ENCODE measurements at regions not wholly inside any gene's neighbourhood (a gene's known extent, or its start where the extent isn't known, plus 50 kb on each side); places are given as distances from the start of the nearest gene placed in this dataset.

GRCh38 chr11:21965221-21965620 lies 227.7 kb upstream of the ANO5 start:
- TF ChIP-seq CTCF (IDR thresholded peaks at IDR 0.05) = no peak
- TF ChIP-seq POLR2A (IDR thresholded peaks at IDR 0.05) = no peak
- no peak for TF ChIP-seq POLR2AphosphoS5 (IDR thresholded peaks at IDR 0.05; ENCODE audit: insufficient read depth in 1 of 2, low read depth in 1 of 2)

Data from vagina (tissue), 2 donors.